B cell (primary cell): ENCODE measurements at regions not wholly inside any gene's neighbourhood (a gene's known extent, or its start where the extent isn't known, plus 50 kb on each side); places are given as distances from the start of the nearest gene placed in this dataset.

Source experiments
- ATAC-seq: fragments of 200-7000 bp; cut with Tn5 transposase; one replicate; pipeline ENCODE4 v1.10.0; 2021; ENCODE audit warnings: low read depth, mild to moderate bottlenecking, moderate number of reproducible peaks, moderate library complexity
- CTCF ChIA-PET: fragments of 350-600 bp; sonication (Branson Sonifier 250); formaldehyde crosslinking; loops from one replicate; lab custom pipeline; 2021; ENCODE audit warnings: antibody characterized with exemption, inconsistent platforms; lab: Charles Lee
- POLR2A ChIA-PET: fragments of 350-600 bp; sonication (Branson Sonifier 250); formaldehyde crosslinking; loops from one replicate; lab custom pipeline; 2021; ENCODE audit warnings: antibody characterized with exemption; lab: Charles Lee
- DNase-seq: peaks from one replicate; pipeline ENCODE4 v3.0.0; 2013
- H2AFZ ChIP-seq: 2 replicates; pipeline ENCODE4 v1.6.1; 2012; ENCODE audit warnings: mild to moderate bottlenecking, low read depth, low read length; ENCODE audit not compliant: insufficient read depth, poor library complexity, severe bottlenecking
- H3K27ac ChIP-seq, 2 donors: 1 replicate in 1 of 2; 2 replicates in 1 of 2; pipeline ENCODE4 v1.5.1; 2012 to 2013; ENCODE audit warnings: low read length in 2 of 2, mild to moderate bottlenecking in 2 of 2, moderate library complexity in 1 of 2
- H3K27me3 ChIP-seq, 4 experiments: fragments of 200-600 bp in 1 of 4; sonication (generic) in 1 of 4; replicated peaks in 1 of 4; 1 replicate in 2 of 4; 2 replicates in 2 of 4; pipeline versions ENCODE4 v1.6.1 to v1.7.0; 2013 to 2016; ENCODE audit warnings: low read length in 3 of 4, mild to moderate bottlenecking in 2 of 4, mixed read lengths in 1 of 4, moderate library complexity in 1 of 4; ENCODE audit not compliant: insufficient read depth in 4 of 4, control insufficient read depth in 3 of 4; ENCODE audit errors: control extremely low read depth in 1 of 4
- H3K36me3 ChIP-seq, 2 experiments: replicated peaks in 1 of 2; 1 replicate in 1 of 2; 2 replicates in 1 of 2; pipeline versions ENCODE4 v1.6.1 to v1.7.1; 2013; ENCODE audit warnings: low read length in 1 of 2; ENCODE audit not compliant: insufficient read depth in 2 of 2, control insufficient read depth in 1 of 2; ENCODE audit errors: control extremely low read depth in 1 of 2, extremely low read depth in 1 of 2
- H3K4me1 ChIP-seq, 2 donors: fragments of 200-600 bp in 1 of 2; sonication (generic) in 1 of 2; 1 replicate in 1 of 2; 2 replicates in 1 of 2; pipeline versions ENCODE4 v1.5.1 to v1.6.1; 2013 to 2017; ENCODE audit warnings: low read length in 2 of 2; ENCODE audit not compliant: control insufficient read depth in 2 of 2, insufficient read depth in 2 of 2
- H3K4me2 ChIP-seq: replicated peaks from 2 replicates; pipeline ENCODE3; 2012; ENCODE audit warnings: mild to moderate bottlenecking, low read depth, low read length; ENCODE audit not compliant: poor library complexity, severe bottlenecking
- H3K4me3 ChIP-seq, 5 experiments: fragments of 200-600 bp in 1 of 5; sonication (generic) in 1 of 5; 1 replicate in 3 of 5; 2 replicates in 2 of 5; pipeline versions ENCODE4 v1.5.1 to v1.7.0; 2011 to 2016; ENCODE audit warnings: low read length in 4 of 5, mild to moderate bottlenecking in 4 of 5, low read depth in 2 of 5, control low read depth in 1 of 5, moderate library complexity in 1 of 5; ENCODE audit not compliant: insufficient read depth in 1 of 5; ENCODE audit errors: control extremely low read depth in 1 of 5, extremely low read depth in 1 of 5
- H3K79me2 ChIP-seq: fragments of 200-600 bp; sonication (generic); one replicate; pipeline ENCODE4 v1.6.0; 2016; ENCODE audit warnings: low read length; ENCODE audit not compliant: control insufficient read depth, insufficient read depth
- H3K9ac ChIP-seq: fragments of 200-600 bp; sonication (generic); 2 replicates; pipeline ENCODE4 v1.6.1; 2017; ENCODE audit warnings: mild to moderate bottlenecking, low read length, moderate library complexity
- H3K9me3 ChIP-seq, 3 donors: one replicate each; pipeline versions ENCODE4 v1.6.1 to v1.7.1; 2013; ENCODE audit warnings: low read length in 2 of 3; ENCODE audit not compliant: control insufficient read depth in 2 of 3, insufficient read depth in 1 of 3; ENCODE audit errors: control extremely low read depth in 1 of 3
- H4K20me1 ChIP-seq: 2 replicates; pipeline ENCODE4 v1.6.0; 2012; ENCODE audit warnings: mild to moderate bottlenecking, low read length; ENCODE audit not compliant: insufficient read depth, control insufficient read depth, poor library complexity, severe bottlenecking
- H3K27ac Mint-ChIP-seq: one replicate; pipeline ENCODE4 v1.8.0; 2021; ENCODE audit warnings: mixed read lengths
- H3K27me3 Mint-ChIP-seq: one replicate; pipeline ENCODE4 v1.8.0; 2021; ENCODE audit warnings: mixed read lengths
- H3K4me1 Mint-ChIP-seq: one replicate; pipeline ENCODE4 v1.8.0; 2021; ENCODE audit warnings: mixed read lengths
- H3K4me3 Mint-ChIP-seq: one replicate; pipeline ENCODE4 v1.8.0; 2021; ENCODE audit warnings: mixed read lengths
- H3K9me3 Mint-ChIP-seq: one replicate; pipeline ENCODE4 v1.8.0; 2022; ENCODE audit warnings: mixed read lengths; ENCODE audit not compliant: insufficient read depth
- EZH2 ChIP-seq: IDR thresholded peaks from 2 replicates; pipeline ENCODE4 v1.6.1; 2012; ENCODE audit warnings: borderline replicate concordance, low read depth, mild to moderate bottlenecking, moderate library complexity, low read length; ENCODE audit not compliant: insufficient read depth, poor library complexity, severe bottlenecking
- WGBS: methylation state at CpG from one replicate; pipeline ENCODE4 v1.1.5; 2013; ENCODE audit warnings: missing lambda C conversion rate; ENCODE audit not compliant: insufficient coverage; 5-methylcytosine and 5-hydroxymethylcytosine counted together
- intact Hi-C: fragments of 100-400 bp; cut with micrococcal nuclease; formaldehyde crosslinking; loops from one replicate; pipeline ENCODE4 v1.10.0; 2022
- TF ChIP-seq, protein P1 (sequence below): fragments of 200-600 bp; IDR thresholded peaks from one replicate; pipeline ENCODE4 v1.8.0; 2022; ENCODE audit warnings: antibody characterized with exemption, mild to moderate bottlenecking

DNA sequence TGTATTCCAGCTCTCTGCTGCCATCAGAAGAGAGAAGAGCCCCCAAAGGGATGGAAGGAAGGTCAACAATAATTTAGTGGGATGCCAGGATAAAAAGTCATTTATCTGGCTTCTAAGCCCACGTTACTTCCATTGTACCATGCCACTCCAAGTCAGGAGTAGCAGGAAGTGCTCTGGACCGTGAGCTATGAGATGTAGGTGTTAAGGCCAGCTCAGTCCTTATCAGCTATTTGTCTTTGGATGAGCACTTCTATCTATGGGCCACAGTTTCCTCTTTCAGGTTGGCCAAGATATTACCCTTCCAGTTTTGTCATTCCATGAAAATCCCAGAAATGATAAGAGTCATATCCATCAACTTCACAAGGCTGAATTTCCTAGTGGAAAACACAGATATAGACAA, 119.4 kb upstream of the CACUL1 start:
- no peaks in the 10 kb centered on the region for H3K79me2 ChIP-seq
- TF ChIP-seq, protein P1, sequence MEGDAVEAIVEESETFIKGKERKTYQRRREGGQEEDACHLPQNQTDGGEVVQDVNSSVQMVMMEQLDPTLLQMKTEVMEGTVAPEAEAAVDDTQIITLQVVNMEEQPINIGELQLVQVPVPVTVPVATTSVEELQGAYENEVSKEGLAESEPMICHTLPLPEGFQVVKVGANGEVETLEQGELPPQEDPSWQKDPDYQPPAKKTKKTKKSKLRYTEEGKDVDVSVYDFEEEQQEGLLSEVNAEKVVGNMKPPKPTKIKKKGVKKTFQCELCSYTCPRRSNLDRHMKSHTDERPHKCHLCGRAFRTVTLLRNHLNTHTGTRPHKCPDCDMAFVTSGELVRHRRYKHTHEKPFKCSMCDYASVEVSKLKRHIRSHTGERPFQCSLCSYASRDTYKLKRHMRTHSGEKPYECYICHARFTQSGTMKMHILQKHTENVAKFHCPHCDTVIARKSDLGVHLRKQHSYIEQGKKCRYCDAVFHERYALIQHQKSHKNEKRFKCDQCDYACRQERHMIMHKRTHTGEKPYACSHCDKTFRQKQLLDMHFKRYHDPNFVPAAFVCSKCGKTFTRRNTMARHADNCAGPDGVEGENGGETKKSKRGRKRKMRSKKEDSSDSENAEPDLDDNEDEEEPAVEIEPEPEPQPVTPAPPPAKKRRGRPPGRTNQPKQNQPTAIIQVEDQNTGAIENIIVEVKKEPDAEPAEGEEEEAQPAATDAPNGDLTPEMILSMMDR, result no peak
- TF ChIP-seq EZH2, result no peak
- peaks cover 50% of the 10 kb centered on the region for H3K27me3 Mint-ChIP-seq
- ChIA-PET POLR2A (no interaction called here), CTCF (no interaction called here)
- peaks cover 0 to 13% (median 3%) of the 10 kb centered on the region in 4 experiments for H3K27me3 ChIP-seq
- no peak overlapping the region for H3K27ac ChIP-seq
- intact Hi-C loops, result no loop called here
- H4K20me1 ChIP-seq, result no peaks in the 10 kb centered on the region
- DNase-seq (no peak), ATAC-seq (no peak)
- H3K27ac Mint-ChIP-seq, result no peak overlapping the region
- no peaks in the 10 kb centered on the region for H3K4me1 ChIP-seq
- no peak overlapping the region for H3K4me3 Mint-ChIP-seq
- no peaks in the 10 kb centered on the region for H3K36me3 ChIP-seq
- no peak overlapping the region for H3K4me2 ChIP-seq
- no peak overlapping the region for H3K4me3 ChIP-seq
- H3K9me3 ChIP-seq, result peaks cover 0 to 2% (median 0%) of the 10 kb centered on the region in 3 donors
- no peak overlapping the region for H3K9ac ChIP-seq
- no peak overlapping the region for H2AFZ ChIP-seq
- H3K9me3 Mint-ChIP-seq, result peaks cover 3% of the 10 kb centered on the region
- H3K4me1 Mint-ChIP-seq, result no peaks in the 10 kb centered on the region
- WGBS, result no CpG with 5 or more reads among the region's 2 CpGs

DNA sequence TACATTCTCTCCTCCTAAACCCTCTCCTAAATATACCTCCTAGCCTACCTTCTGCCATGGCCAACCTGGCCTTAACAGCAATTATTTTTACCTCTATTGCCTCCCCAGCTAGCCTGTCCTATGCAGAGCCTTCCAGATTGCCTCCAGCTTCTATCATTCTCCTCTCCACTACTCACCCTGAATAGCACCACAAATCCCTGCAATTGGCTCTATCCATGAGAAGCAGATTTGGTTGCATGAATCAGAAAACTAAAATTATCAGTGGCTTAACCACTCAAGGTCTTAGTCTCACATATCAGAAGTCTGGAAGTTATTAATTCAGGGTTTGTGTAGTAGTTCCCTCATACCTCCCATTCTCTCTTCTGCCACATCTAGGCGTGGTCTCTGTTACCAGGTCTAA, 120.3 kb upstream of the CACUL1 start:
- Histone ChIP-seq H3K79me2 (no peaks in the 10 kb centered on the region), H2AFZ (no peak overlapping the region), H4K20me1 (no peaks in the 10 kb centered on the region), H3K27ac (no peak overlapping the region), H3K4me1 (no peaks in the 10 kb centered on the region), H3K9me3 (peaks cover 0 to 2% (median 0%) of the 10 kb centered on the region in 3 donors), H3K4me2 (no peak overlapping the region), H3K27me3 (peaks cover 0 to 13% (median 3%) of the 10 kb centered on the region in 4 experiments), H3K4me3 (no peak overlapping the region), H3K9ac (no peak overlapping the region), H3K36me3 (no peaks in the 10 kb centered on the region)
- POLR2A ChIA-PET, result no interaction called here
- Mint-ChIP-seq H3K9me3 (peaks cover 3% of the 10 kb centered on the region), H3K4me3 (no peak overlapping the region), H3K27me3 (peaks cover 50% of the 10 kb centered on the region), H3K27ac (no peak overlapping the region), H3K4me1 (no peaks in the 10 kb centered on the region)
- DNase-seq, result no peak
- no CpG with 5 or more reads among the region's 1 CpG for WGBS
- ATAC-seq, result no peak
- TF ChIP-seq, protein P1, result no peak
- no peak for TF ChIP-seq EZH2
- intact Hi-C loops, result no loop called here
- CTCF ChIA-PET, result no interaction called here
